H1 (cell line): ENCODE measurements at regions not wholly inside any gene's neighbourhood (a gene's known extent, or its start where the extent isn't known, plus 50 kb on each side); places are given as distances from the start of the nearest gene placed in this dataset.

ENCODE experiments used
- BACH1 ChIP-seq: IDR thresholded peaks from 2 replicates; pipeline ENCODE4 v1.6.1; 2012; ENCODE audit warnings: low read length, improper control_type of control experiment
- CBX5 ChIP-seq: fragments of 300-800, 300-1000 bp; sonication (generic); IDR thresholded peaks from 2 replicates; pipeline ENCODE4 v1.7.1; 2016; ENCODE audit warnings: antibody characterized with exemption, low read length, low read depth
- POLR2AphosphoS5 ChIP-seq: IDR thresholded peaks from 2 replicates; pipeline ENCODE4 v1.6.1; 2011; ENCODE audit warnings: low read depth, low read length
- RFX5 ChIP-seq: IDR thresholded peaks from 2 replicates; pipeline ENCODE4 v1.6.1; 2011; ENCODE audit warnings: low read depth, low read length, improper control_type of control experiment, borderline replicate concordance
- SP2 ChIP-seq: IDR thresholded peaks from 2 replicates; pipeline ENCODE4 v1.6.1; 2012; ENCODE audit warnings: mild to moderate bottlenecking, low read length, inconsistent platforms
- TF ChIP-seq, protein P1 (sequence below): fragments of 300-600 bp; sonication (generic); IDR thresholded peaks from 2 replicates; pipeline ENCODE4 v1.7.1; 2012; ENCODE audit warnings: low read length, moderate library complexity, mild to moderate bottlenecking, inconsistent platforms; ENCODE audit not compliant: insufficient replicate concordance

DNA sequence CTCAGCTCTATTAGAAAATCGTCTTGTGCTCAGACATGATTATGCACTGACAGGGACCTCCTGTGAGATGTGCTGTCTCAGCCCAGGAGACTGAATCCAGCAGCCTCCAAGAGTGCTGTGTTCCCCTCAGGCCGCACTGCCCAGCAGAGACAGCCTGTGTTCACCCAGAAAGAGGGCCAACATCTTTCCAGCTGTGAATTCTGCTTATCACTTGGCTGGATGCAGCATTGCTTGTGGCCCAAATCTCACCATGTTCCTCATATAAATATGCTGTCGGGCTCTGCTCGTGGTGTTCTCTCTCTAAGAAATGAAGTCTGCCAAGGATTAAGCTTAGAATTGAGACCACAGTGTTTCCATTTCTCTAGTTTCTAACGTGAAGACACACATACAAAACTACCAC, 983.0 kb upstream of the WWC1 start (continued):
- TF ChIP-seq, protein P1, sequence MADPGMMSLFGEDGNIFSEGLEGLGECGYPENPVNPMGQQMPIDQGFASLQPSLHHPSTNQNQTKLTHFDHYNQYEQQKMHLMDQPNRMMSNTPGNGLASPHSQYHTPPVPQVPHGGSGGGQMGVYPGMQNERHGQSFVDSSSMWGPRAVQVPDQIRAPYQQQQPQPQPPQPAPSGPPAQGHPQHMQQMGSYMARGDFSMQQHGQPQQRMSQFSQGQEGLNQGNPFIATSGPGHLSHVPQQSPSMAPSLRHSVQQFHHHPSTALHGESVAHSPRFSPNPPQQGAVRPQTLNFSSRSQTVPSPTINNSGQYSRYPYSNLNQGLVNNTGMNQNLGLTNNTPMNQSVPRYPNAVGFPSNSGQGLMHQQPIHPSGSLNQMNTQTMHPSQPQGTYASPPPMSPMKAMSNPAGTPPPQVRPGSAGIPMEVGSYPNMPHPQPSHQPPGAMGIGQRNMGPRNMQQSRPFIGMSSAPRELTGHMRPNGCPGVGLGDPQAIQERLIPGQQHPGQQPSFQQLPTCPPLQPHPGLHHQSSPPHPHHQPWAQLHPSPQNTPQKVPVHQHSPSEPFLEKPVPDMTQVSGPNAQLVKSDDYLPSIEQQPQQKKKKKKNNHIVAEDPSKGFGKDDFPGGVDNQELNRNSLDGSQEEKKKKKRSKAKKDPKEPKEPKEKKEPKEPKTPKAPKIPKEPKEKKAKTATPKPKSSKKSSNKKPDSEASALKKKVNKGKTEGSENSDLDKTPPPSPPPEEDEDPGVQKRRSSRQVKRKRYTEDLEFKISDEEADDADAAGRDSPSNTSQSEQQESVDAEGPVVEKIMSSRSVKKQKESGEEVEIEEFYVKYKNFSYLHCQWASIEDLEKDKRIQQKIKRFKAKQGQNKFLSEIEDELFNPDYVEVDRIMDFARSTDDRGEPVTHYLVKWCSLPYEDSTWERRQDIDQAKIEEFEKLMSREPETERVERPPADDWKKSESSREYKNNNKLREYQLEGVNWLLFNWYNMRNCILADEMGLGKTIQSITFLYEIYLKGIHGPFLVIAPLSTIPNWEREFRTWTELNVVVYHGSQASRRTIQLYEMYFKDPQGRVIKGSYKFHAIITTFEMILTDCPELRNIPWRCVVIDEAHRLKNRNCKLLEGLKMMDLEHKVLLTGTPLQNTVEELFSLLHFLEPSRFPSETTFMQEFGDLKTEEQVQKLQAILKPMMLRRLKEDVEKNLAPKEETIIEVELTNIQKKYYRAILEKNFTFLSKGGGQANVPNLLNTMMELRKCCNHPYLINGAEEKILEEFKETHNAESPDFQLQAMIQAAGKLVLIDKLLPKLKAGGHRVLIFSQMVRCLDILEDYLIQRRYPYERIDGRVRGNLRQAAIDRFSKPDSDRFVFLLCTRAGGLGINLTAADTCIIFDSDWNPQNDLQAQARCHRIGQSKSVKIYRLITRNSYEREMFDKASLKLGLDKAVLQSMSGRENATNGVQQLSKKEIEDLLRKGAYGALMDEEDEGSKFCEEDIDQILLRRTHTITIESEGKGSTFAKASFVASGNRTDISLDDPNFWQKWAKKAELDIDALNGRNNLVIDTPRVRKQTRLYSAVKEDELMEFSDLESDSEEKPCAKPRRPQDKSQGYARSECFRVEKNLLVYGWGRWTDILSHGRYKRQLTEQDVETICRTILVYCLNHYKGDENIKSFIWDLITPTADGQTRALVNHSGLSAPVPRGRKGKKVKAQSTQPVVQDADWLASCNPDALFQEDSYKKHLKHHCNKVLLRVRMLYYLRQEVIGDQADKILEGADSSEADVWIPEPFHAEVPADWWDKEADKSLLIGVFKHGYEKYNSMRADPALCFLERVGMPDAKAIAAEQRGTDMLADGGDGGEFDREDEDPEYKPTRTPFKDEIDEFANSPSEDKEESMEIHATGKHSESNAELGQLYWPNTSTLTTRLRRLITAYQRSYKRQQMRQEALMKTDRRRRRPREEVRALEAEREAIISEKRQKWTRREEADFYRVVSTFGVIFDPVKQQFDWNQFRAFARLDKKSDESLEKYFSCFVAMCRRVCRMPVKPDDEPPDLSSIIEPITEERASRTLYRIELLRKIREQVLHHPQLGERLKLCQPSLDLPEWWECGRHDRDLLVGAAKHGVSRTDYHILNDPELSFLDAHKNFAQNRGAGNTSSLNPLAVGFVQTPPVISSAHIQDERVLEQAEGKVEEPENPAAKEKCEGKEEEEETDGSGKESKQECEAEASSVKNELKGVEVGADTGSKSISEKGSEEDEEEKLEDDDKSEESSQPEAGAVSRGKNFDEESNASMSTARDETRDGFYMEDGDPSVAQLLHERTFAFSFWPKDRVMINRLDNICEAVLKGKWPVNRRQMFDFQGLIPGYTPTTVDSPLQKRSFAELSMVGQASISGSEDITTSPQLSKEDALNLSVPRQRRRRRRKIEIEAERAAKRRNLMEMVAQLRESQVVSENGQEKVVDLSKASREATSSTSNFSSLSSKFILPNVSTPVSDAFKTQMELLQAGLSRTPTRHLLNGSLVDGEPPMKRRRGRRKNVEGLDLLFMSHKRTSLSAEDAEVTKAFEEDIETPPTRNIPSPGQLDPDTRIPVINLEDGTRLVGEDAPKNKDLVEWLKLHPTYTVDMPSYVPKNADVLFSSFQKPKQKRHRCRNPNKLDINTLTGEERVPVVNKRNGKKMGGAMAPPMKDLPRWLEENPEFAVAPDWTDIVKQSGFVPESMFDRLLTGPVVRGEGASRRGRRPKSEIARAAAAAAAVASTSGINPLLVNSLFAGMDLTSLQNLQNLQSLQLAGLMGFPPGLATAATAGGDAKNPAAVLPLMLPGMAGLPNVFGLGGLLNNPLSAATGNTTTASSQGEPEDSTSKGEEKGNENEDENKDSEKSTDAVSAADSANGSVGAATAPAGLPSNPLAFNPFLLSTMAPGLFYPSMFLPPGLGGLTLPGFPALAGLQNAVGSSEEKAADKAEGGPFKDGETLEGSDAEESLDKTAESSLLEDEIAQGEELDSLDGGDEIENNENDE = no peak
- TF ChIP-seq BACH1 = no peak
- TF ChIP-seq RFX5 = no peak
- TF ChIP-seq SP2 = no peak
- TF ChIP-seq CBX5 = no peak
- no peak for TF ChIP-seq POLR2AphosphoS5
